SK-N-SH (cell line): ENCODE measurements at regions not wholly inside any gene's neighbourhood (a gene's known extent, or its start where the extent isn't known, plus 50 kb on each side); places are given as distances from the start of the nearest gene placed in this dataset.
"Not testable (repeated sequence)": the region's sequence is repeated elsewhere in the genome, so short reads cannot be mapped to it uniquely, and the experiment has no call there.

ENCODE experiments used
- CTCF ChIA-PET: fragments of 300-600, 350-600 bp; formaldehyde crosslinking; extraction: SDS; loops from one replicate; lab custom pipeline; 2021; lab: Yijun Ruan, JAX
- POLR2A ChIA-PET: fragments of 350-600 bp; sonication (Branson Sonifier 250); formaldehyde crosslinking; extraction: SDS; loops from one replicate; lab custom pipeline; 2020; ENCODE audit warnings: antibody characterized with exemption, inconsistent platforms; lab: Yijun Ruan, JAX
- DNase-seq: peaks from one replicate; pipeline ENCODE4 v3.0.0; 2012
- H2AFZ ChIP-seq: fragments of 200-600 bp; sonication (generic); 2 replicates; pipeline ENCODE4 v1.8.1; 2016; ENCODE audit warnings: antibody characterized with exemption, mild to moderate bottlenecking, low read depth
- H3F3A ChIP-seq: fragments of 200-600 bp; sonication (generic); replicated peaks from 2 replicates; pipeline ENCODE3; 2016; ENCODE audit warnings: antibody characterized with exemption, mild to moderate bottlenecking; ENCODE audit not compliant: insufficient read depth
- H3K27ac ChIP-seq, 2 experiments: fragments of 200-500 bp in 1 of 2; fragments of 200-600 bp in 1 of 2; sonication (Bioruptor generic) in 1 of 2; sonication (generic), shearing (Covaris generic) in 1 of 2; 2 replicates each; pipeline versions ENCODE4 v1.5.1 to v1.6.1; 2014 to 2016; ENCODE audit warnings: low read depth in 2 of 2, inconsistent platforms in 1 of 2, low read length in 1 of 2, mild to moderate bottlenecking in 1 of 2, mixed read lengths in 1 of 2
- H3K27me3 ChIP-seq: fragments of 200-600 bp; sonication (generic), shearing (Covaris generic); 2 replicates; pipeline ENCODE4 v1.6.1; 2016; ENCODE audit warnings: mixed run types; ENCODE audit not compliant: insufficient read depth
- H3K36me3 ChIP-seq, 2 experiments: fragments of 200-500 bp in 1 of 2; fragments of 200-600 bp in 1 of 2; sonication (Bioruptor generic) in 1 of 2; sonication (generic) in 1 of 2; replicated peaks in 1 of 2; 2 replicates each; pipeline versions ENCODE3 to v1.5.1; 2014 to 2016; ENCODE audit warnings: low read length in 1 of 2, mild to moderate bottlenecking in 1 of 2; ENCODE audit not compliant: insufficient read depth in 2 of 2, control insufficient read depth in 1 of 2
- H3K4me1 ChIP-seq, 2 experiments: fragments of 200-500 bp in 1 of 2; fragments of 200-600 bp in 1 of 2; sonication (Bioruptor generic) in 1 of 2; sonication (generic), shearing (Covaris generic) in 1 of 2; 2 replicates each; pipeline versions ENCODE4 v1.5.1 to v1.6.1; 2014 to 2016; ENCODE audit warnings: low read depth in 1 of 2, low read length in 1 of 2, mixed run types in 1 of 2; ENCODE audit not compliant: insufficient read depth in 2 of 2, control insufficient read depth in 1 of 2
- H3K4me2 ChIP-seq: fragments of 200-600 bp; sonication (generic), shearing (Covaris generic); 2 replicates; pipeline ENCODE4 v1.6.1; 2017; ENCODE audit warnings: mixed run types
- H3K4me3 ChIP-seq, 2 experiments: fragments of 200-500 bp in 1 of 2; fragments of 200-600 bp in 1 of 2; sonication (Bioruptor generic) in 1 of 2; sonication (generic), shearing (Covaris generic) in 1 of 2; 2 replicates each; pipeline versions ENCODE4 v1.5.1 to v1.8.1; 2014 to 2016; ENCODE audit warnings: low read depth in 2 of 2, inconsistent platforms in 1 of 2, low read length in 1 of 2, mild to moderate bottlenecking in 1 of 2, mixed read lengths in 1 of 2, moderate library complexity in 1 of 2
- H3K79me2 ChIP-seq: fragments of 200-600 bp; sonication (generic); 2 replicates; pipeline ENCODE4 v1.8.1; 2017; ENCODE audit warnings: mild to moderate bottlenecking; ENCODE audit not compliant: insufficient read depth
- H3K9ac ChIP-seq: fragments of 200-600 bp; sonication (generic); 2 replicates; pipeline ENCODE4 v1.6.1; 2017; ENCODE audit warnings: mixed run types
- H3K9me2 ChIP-seq: fragments of 200-600 bp; sonication (generic); 2 replicates; pipeline ENCODE4 v1.6.1; 2017; ENCODE audit warnings: mixed run types
- H3K9me3 ChIP-seq: fragments of 200-600 bp; sonication (generic); 2 replicates; pipeline ENCODE4 v1.6.1; 2017; ENCODE audit warnings: mixed run types, mild to moderate bottlenecking, moderate library complexity
- H4K20me1 ChIP-seq: fragments of 200-600 bp; sonication (generic); 2 replicates; pipeline ENCODE4 v1.6.1; 2017; ENCODE audit warnings: mild to moderate bottlenecking, mixed run types; ENCODE audit not compliant: insufficient read depth
- ELF1 ChIP-seq: IDR thresholded peaks from 2 replicates; pipeline ENCODE4 v1.4.0; 2012
- EP300 ChIP-seq, 2 experiments: IDR thresholded peaks; 2 replicates each; pipeline versions ENCODE4 v1.4.0 to v1.6.1; 2012; ENCODE audit warnings: borderline replicate concordance in 1 of 2, low read depth in 1 of 2, low read length in 1 of 2
- FOSL2 ChIP-seq: IDR thresholded peaks from 2 replicates; pipeline ENCODE4 v1.4.0; 2012; ENCODE audit warnings: low read depth, mild to moderate bottlenecking, moderate library complexity, borderline replicate concordance
- FOXJ3 ChIP-seq: sonication (generic); formaldehyde crosslinking; IDR thresholded peaks from 2 replicates; pipeline ENCODE4 v1.5.1; 2020; ENCODE audit warnings: mild to moderate bottlenecking, missing genetic modification reagents
- GABPA ChIP-seq: IDR thresholded peaks from 2 replicates; pipeline ENCODE4 v1.4.0; 2012; ENCODE audit warnings: low read depth, mild to moderate bottlenecking
- GATA2 ChIP-seq: sonication (generic); formaldehyde crosslinking; IDR thresholded peaks from 2 replicates; pipeline ENCODE4 v1.5.0; 2020; ENCODE audit warnings: mild to moderate bottlenecking, missing genetic modification reagents
- JUND ChIP-seq: IDR thresholded peaks from 2 replicates; pipeline ENCODE4 v1.4.0; 2012
- NFIC ChIP-seq: IDR thresholded peaks from 2 replicates; pipeline ENCODE4 v1.4.0; 2012; ENCODE audit warnings: borderline replicate concordance
- PBX3 ChIP-seq: IDR thresholded peaks from 2 replicates; pipeline ENCODE4; 2012
- POLR2AphosphoS5 ChIP-seq: IDR thresholded peaks from 2 replicates; pipeline ENCODE4 v1.6.1; 2012; ENCODE audit warnings: low read depth, low read length
- RCOR1 ChIP-seq: fragments of 150-350 bp; IDR thresholded peaks from 2 replicates; pipeline ENCODE4 v1.6.1; 2017; ENCODE audit warnings: antibody characterized with exemption, low read length
- REST ChIP-seq: IDR thresholded peaks from 2 replicates; pipeline ENCODE4 v1.6.1; 2012; ENCODE audit warnings: mild to moderate bottlenecking, low read depth, low read length, moderate library complexity
- TAF1 ChIP-seq: IDR thresholded peaks from 2 replicates; pipeline ENCODE4 v1.6.1; 2012; ENCODE audit warnings: low read depth, mild to moderate bottlenecking, low read length, moderate library complexity, borderline replicate concordance
- YY1 ChIP-seq: IDR thresholded peaks from 2 replicates; pipeline ENCODE4 v1.4.0; 2012; ENCODE audit warnings: low read depth, mild to moderate bottlenecking
- WGBS: methylation state at CpG from one replicate; pipeline ENCODE4 v1.1.6; 2017; ENCODE audit warnings: low lambda C conversion rate; 5-methylcytosine and 5-hydroxymethylcytosine counted together
- TF ChIP-seq, protein P1 (sequence below): fragments of 200-600 bp; sonication (generic); IDR thresholded peaks from 2 replicates; pipeline ENCODE4 v1.6.1; 2017; ENCODE audit warnings: antibody characterized with exemption, mild to moderate bottlenecking, moderate library complexity
- TF ChIP-seq, protein P2 (sequence below): fragments of 150-350 bp; IDR thresholded peaks from 2 replicates; pipeline ENCODE4 v1.6.1; 2017; ENCODE audit warnings: antibody characterized with exemption, low read length, low read depth, borderline replicate concordance
- TF ChIP-seq, protein P3 (sequence below): IDR thresholded peaks from 2 replicates; pipeline ENCODE4 v1.4.0; 2012; ENCODE audit warnings: low read depth, borderline replicate concordance

GRCh38 chr5:42090162-42090561 is 165.1 kb downstream of the FBXO4 start (continued):
- TF ChIP-seq, protein P1, sequence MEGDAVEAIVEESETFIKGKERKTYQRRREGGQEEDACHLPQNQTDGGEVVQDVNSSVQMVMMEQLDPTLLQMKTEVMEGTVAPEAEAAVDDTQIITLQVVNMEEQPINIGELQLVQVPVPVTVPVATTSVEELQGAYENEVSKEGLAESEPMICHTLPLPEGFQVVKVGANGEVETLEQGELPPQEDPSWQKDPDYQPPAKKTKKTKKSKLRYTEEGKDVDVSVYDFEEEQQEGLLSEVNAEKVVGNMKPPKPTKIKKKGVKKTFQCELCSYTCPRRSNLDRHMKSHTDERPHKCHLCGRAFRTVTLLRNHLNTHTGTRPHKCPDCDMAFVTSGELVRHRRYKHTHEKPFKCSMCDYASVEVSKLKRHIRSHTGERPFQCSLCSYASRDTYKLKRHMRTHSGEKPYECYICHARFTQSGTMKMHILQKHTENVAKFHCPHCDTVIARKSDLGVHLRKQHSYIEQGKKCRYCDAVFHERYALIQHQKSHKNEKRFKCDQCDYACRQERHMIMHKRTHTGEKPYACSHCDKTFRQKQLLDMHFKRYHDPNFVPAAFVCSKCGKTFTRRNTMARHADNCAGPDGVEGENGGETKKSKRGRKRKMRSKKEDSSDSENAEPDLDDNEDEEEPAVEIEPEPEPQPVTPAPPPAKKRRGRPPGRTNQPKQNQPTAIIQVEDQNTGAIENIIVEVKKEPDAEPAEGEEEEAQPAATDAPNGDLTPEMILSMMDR = no peak
- TF ChIP-seq NFIC = no peak
- TF ChIP-seq, protein P2, sequence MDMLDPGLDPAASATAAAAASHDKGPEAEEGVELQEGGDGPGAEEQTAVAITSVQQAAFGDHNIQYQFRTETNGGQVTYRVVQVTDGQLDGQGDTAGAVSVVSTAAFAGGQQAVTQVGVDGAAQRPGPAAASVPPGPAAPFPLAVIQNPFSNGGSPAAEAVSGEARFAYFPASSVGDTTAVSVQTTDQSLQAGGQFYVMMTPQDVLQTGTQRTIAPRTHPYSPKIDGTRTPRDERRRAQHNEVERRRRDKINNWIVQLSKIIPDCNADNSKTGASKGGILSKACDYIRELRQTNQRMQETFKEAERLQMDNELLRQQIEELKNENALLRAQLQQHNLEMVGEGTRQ = no peak
- no peak for TF ChIP-seq YY1
- no peak for TF ChIP-seq POLR2AphosphoS5

GRCh38 chr5:42099846-42100245 is 174.8 kb downstream of the FBXO4 start:
- H3K79me2 ChIP-seq, H2AFZ ChIP-seq, POLR2A ChIA-PET, H3K9me3 ChIP-seq, H3K27me3 ChIP-seq, H3K4me1 ChIP-seq, H3K36me3 ChIP-seq, H3K4me2 ChIP-seq, DNase-seq, H3K4me3 ChIP-seq, H4K20me1 ChIP-seq, H3K9ac ChIP-seq, H3K9me2 ChIP-seq, CTCF ChIA-PET, H3F3A ChIP-seq, H3K27ac ChIP-seq: not testable (repeated sequence)
- WGBS = 2% methylated on average over 5 of the region's 5 CpGs

DNA sequence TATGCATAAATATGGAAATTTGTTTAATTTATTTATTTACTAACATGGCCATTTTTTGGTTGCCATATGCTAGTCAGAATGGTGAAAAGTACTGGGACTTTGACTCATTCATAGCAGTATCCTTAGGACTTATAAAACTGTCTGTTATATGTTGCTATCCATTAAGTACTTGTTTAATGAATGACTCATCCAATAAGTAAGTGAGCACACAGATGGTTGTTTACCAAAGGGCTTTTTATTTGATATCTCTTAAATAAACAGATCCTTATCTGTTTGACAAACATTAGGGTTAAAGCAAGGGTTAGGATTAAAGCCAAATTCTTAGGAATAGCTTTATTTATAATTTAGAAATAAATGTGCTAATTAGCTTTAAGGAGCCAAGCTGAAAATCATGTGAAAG is 183.4 kb downstream of the FBXO4 start:
- Histone ChIP-seq H3K4me1 (no peaks in the 10 kb centered on the region), H3K9me2 (no peaks in the 10 kb centered on the region), H3K27ac (no peak overlapping the region), H3K79me2 (no peaks in the 10 kb centered on the region), H3K4me2 (no peak overlapping the region), H4K20me1 (no peaks in the 10 kb centered on the region), H3K36me3 (no peaks in the 10 kb centered on the region), H3K9ac (no peak overlapping the region), H3K4me3 (no peak overlapping the region), H3K27me3 (no peaks in the 10 kb centered on the region), H2AFZ (no peak overlapping the region), H3F3A (no peaks in the 10 kb centered on the region), H3K9me3 (no peaks in the 10 kb centered on the region)
- ChIA-PET CTCF (no interaction called here), POLR2A (no interaction called here)
- no peak for DNase-seq
- TF ChIP-seq JUND (no peak), GATA2 (no peak), TAF1 (no peak), POLR2AphosphoS5 (no peak), EP300 (IDR thresholded peaks at IDR 0.05; ENCODE audit: borderline replicate concordance in 1 of 2, low read depth in 1 of 2, low read length in 1 of 2) (no peak), PBX3 (no peak), FOXJ3 (CRISPR knock-in tag) (no peak), FOSL2 (no peak), RCOR1 (no peak), GABPA (no peak), ELF1 (no peak), REST (no peak)
- TF ChIP-seq, protein P1 = no peak
- TF ChIP-seq, protein P3, sequence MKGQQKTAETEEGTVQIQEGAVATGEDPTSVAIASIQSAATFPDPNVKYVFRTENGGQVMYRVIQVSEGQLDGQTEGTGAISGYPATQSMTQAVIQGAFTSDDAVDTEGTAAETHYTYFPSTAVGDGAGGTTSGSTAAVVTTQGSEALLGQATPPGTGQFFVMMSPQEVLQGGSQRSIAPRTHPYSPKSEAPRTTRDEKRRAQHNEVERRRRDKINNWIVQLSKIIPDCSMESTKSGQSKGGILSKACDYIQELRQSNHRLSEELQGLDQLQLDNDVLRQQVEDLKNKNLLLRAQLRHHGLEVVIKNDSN = no peak
